DND-41 (cell line): ENCODE measurements at regions not wholly inside any gene's neighbourhood (a gene's known extent, or its start where the extent isn't known, plus 50 kb on each side); places are given as distances from the start of the nearest gene placed in this dataset.

ENCODE experiments used
- CTCF ChIP-seq: IDR thresholded peaks from 2 replicates; pipeline ENCODE4 v1.5.1; 2012; ENCODE audit warnings: borderline replicate concordance, low read length, moderate library complexity, mild to moderate bottlenecking; ENCODE audit not compliant: poor library complexity, severe bottlenecking; ENCODE audit errors: extremely low read depth
- EZH2 ChIP-seq: IDR thresholded peaks from 3 replicates; pipeline ENCODE4 v1.6.1; 2012; ENCODE audit warnings: borderline replicate concordance, low read depth, mild to moderate bottlenecking, moderate library complexity, low read length, inconsistent platforms; ENCODE audit not compliant: severe bottlenecking

DNA sequence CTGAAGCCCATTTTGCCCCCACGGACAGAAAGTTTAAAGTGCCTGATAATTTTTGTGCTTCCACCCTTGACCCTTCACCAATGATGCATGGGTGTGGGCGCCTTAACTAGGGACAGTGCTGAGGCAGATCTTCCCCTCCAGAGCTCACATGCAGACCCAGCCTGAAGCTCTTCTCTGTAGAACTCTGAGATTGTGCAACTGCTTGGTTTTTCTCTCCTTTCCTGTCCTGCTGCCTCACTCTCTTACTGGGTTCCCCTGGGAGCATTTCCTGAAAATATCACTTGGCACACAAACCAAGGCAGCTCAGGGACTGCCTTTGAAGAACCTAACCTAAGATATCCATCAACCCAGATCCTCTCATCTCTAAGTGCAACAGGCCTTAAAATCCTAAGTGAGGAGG lies 220.3 kb upstream of the STT3B start:
- no peak for TF ChIP-seq CTCF
- TF ChIP-seq EZH2 = no peak
